ENCODE measurements at regions not wholly inside any gene's neighbourhood (a gene's known extent, or its start where the extent isn't known, plus 50 kb on each side); places are given as distances from the start of the nearest gene placed in this dataset.
A peak's percentile ranks its signal among the peaks of the same experiment; 100 is the strongest.

DNA sequence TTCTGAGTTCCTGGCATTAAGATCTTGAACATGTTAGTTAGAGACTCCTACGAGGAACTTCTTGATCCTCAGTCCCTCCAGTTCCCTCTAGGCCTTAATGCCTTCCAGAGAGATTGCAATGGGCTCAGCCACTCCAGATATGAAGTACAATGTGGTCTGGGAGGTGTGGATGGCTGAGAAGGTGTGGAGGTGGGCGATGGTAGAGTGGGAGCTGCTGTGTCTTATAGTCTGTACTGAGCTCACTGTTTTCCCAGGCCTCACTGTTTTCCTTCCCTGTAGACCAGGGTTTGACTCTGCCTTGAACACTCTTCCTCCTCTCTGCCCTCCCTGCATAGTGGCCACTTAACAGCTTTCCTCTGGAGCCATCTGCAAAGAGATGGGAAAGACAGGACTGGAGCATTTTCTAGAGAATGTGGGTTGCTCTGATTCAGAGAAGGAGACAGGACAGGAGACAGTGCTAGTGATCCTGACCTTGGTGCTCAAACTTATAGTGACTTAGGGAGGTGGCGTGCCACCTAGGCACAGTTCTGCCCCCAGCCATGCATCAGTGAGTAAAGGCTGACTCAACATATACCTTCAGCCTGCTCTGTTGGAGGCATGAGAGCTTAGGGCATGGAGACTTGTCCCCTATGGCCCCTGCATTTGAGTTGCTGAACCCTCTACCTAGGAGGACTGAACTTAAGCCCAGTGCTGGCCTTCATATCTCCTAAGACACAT is 129.7 kb downstream of the TDRD15 start:
- no peak for DNase-seq (ENCODE audit: low spot score)

DNA sequence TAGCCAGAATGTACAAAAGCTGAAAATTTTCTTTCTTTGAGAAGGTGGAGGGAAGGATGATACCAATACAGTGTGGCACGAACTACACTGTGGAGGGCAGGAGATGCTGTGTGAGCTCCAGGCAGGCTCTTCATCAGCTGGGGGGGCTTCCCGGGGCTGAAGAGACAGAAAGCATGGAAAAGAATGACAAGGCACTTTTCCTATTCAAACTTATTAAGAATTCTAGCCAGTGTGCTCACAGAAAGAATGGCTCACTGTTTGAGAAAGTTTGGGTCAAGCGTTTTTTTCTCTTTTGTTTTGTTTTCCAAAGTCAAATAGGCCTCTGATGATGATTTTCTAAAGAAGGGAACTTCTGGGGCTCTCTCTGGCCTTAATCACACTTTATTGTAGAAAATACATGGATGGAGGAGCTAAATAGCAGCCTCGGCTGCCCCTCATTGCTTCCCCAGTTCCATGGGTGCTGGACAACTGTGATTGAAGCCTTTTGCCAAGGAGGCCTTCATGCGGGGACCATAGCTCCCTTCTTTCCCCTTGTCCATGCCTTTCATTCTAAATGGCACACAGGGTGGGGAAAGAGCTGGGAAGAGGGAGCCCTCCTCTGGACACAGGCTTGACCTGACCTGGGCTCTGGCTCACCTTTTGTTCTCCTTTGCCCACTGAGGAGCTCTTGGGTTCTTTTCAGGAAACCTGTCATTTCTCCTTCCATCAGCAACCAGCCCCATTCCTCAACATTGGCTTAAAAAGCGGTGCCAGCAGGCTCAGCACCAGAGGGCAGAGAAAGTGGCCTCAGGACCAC is 130.6 kb downstream of the TDRD15 start:
- DNase-seq (ENCODE audit: low spot score) = no peak

GRCh38 chr2:21256006-21256405 is 132.2 kb downstream of the TDRD15 start:
- no peak for DNase-seq (ENCODE audit: low spot score)

- no peak for DNase-seq (ENCODE audit: low spot score)
Measured at GRCh38 chr2:21257621-21258020, 133.9 kb downstream of the TDRD15 start.

- no peak for DNase-seq (ENCODE audit: low spot score)
Measured at GRCh38 chr2:21258082-21258481, 134.3 kb downstream of the TDRD15 start.

- no peak for DNase-seq (ENCODE audit: low spot score)
Measured at GRCh38 chr2:21260311-21260710, 136.5 kb downstream of the TDRD15 start.

GRCh38 chr2:21261591-21261990 is 137.8 kb downstream of the TDRD15 start:
- DNase-seq (ENCODE audit: low spot score) = no peak

DNA sequence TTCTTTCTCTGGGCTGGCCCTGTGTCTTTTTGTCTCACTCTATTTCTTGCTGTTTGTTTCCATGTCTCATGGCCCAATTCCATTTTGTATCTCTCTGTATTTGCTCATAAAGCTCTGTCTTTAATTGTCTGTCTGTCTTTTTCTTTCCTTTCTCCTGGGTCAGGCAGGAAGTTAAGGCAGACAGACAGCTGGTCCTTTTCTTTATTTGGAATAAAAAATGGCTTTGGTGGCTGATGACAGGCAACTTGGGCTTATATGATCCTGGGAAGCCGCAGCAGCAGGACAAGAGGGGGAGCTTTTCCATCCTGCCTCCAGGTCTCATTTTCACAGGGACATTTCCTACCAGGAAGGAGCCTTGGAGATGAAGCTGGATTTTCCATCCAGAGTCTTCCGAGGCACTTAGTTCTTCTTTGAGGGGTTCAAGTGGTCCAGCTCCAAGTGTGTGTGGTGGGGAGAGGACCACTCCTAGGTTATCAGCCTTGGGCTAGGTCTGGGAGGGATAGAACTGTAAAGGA is 138.7 kb downstream of the TDRD15 start:
- DNase-seq (ENCODE audit: low spot score) = no peak

GRCh38 chr2:21263622-21264021 is 139.9 kb downstream of the TDRD15 start:
- DNase-seq (ENCODE audit: low spot score) = no peak

GRCh38 chr2:21265752-21266151 is 142.0 kb downstream of the TDRD15 start:
- no peak for DNase-seq (ENCODE audit: low spot score)

- DNase-seq (ENCODE audit: low spot score) = peak; percentile 46
Measured at GRCh38 chr2:21267232-21267835, 143.6 kb downstream of the TDRD15 start.

- no peak for DNase-seq (ENCODE audit: low spot score)
Measured at GRCh38 chr2:21268197-21268877, 144.6 kb downstream of the TDRD15 start.

DNA sequence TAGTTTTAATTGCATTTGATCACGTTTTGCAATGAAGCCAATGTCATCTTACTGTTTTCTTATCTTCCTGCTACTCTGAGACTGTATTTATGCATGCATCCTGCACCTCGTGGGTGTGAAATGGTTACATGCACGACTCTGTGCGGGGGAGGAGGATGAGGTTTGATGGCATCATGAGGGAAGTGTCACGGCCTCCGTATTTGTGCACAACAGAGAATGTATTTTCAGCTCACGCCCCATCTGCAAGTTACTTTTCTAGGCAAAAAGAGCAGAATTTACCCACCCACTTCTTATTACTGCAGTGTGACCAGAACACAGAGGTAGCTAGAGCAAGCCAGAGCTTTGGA is 145.1 kb downstream of the TDRD15 start:
- DNase-seq (ENCODE audit: low spot score) = no peak

- DNase-seq (ENCODE audit: low spot score) = no peak
Measured at GRCh38 chr2:21269382-21269781, 145.6 kb downstream of the TDRD15 start.

DNA sequence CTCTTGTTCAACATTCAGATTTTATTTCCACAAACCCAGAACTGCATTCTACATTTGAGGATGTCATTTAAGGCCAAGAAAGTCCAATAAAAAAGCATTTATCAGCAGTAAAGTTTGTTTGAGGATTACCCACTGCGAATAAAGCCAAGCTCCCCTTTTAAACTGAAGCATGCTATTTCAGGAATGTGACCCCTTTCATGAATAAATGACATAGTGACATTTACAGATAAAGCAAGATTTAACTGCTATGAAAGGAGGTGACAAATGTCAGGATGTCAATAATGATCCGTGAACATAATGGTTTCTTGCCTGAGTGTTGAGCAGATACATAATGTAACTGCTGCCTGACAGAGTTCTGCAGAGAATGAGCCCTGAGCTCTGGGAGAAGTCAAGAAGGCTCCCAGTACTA is 146.3 kb downstream of the TDRD15 start:
- DNase-seq (ENCODE audit: low spot score) = no peak

- peak; percentile 69 for DNase-seq (ENCODE audit: low spot score)
Measured at GRCh38 chr2:21270708-21271122, 146.9 kb downstream of the TDRD15 start.

GRCh38 chr2:21276163-21276562 is 152.4 kb downstream of the TDRD15 start:
- DNase-seq (ENCODE audit: low spot score) = no peak

- DNase-seq (ENCODE audit: low spot score) = no peak
Measured at GRCh38 chr2:21277068-21278056, 153.6 kb downstream of the TDRD15 start.

GRCh38 chr2:21279525-21279924 is 155.8 kb downstream of the TDRD15 start:
- no peak for DNase-seq (ENCODE audit: low spot score)

- no peak for DNase-seq (ENCODE audit: low spot score)
Measured at GRCh38 chr2:21280793-21281192, 157.0 kb downstream of the TDRD15 start.

DNA sequence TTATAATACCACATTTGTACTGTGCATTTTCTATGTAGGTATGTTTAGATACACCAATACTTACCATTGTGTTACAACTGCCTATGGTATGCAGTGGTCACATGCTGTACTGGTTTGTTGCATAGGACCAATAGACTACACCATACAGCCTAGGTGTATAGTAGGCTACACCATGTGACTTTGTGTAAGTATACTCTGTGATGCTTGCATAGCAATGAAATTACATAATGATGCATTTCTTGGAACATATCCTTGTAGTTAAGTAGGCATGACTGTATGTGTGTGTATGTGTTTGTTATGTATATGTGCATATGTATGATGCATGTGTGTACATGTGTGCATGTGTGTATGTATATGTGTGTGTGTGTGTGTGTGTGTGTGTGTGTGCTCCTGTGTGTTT is 157.6 kb downstream of the TDRD15 start:
- DNase-seq (ENCODE audit: low spot score) = no peak

Measured in ureter (tissue), 1 donor.